Bronchial epithelial cell (primary cell): ENCODE measurements at regions not wholly inside any gene's neighbourhood (a gene's known extent, or its start where the extent isn't known, plus 50 kb on each side); places are given as distances from the start of the nearest gene placed in this dataset.

Experiments used
- DNase-seq: peaks from one replicate; pipeline ENCODE4 v3.0.0-alpha.2; 2010; ENCODE audit warnings: low read depth
- FAIRE-seq: peaks from 2 replicates; lab custom pipeline; 2011; peaks lifted over from hg19 to GRCh38; lab: Jason Lieb, UNC
- H3K27me3 ChIP-seq: 2 replicates; pipeline ENCODE4 v1.5.1; 2011; ENCODE audit warnings: low read length; ENCODE audit not compliant: control insufficient read depth, insufficient read depth
- H3K36me3 ChIP-seq: 2 replicates; pipeline ENCODE4 v1.5.1; 2011; ENCODE audit warnings: low read length; ENCODE audit not compliant: control insufficient read depth, insufficient read depth
- H3K4me3 ChIP-seq: 2 replicates; pipeline ENCODE4 v1.5.1; 2011; ENCODE audit warnings: mild to moderate bottlenecking, low read depth, low read length, control low read depth
- CTCF ChIP-seq: IDR thresholded peaks from 2 replicates; pipeline ENCODE4 v1.5.1; 2011; ENCODE audit warnings: mild to moderate bottlenecking, moderate library complexity, low read length, control low read depth, inconsistent platforms; ENCODE audit not compliant: insufficient read depth, severe bottlenecking

- no peak for TF ChIP-seq CTCF
- H3K36me3 ChIP-seq: no peaks in the 10 kb centered on the region
- no peak for FAIRE-seq
- no peak for DNase-seq
- H3K27me3 ChIP-seq: no peaks in the 10 kb centered on the region
- H3K4me3 ChIP-seq: no peak overlapping the region
Measured at GRCh38 chr1:164347980-164348379, 211.0 kb upstream of the PBX1 start.

- Histone ChIP-seq H3K36me3 (no peaks in the 10 kb centered on the region), H3K4me3 (no peak overlapping the region), H3K27me3 (no peaks in the 10 kb centered on the region)
- DNase-seq: no peak
- FAIRE-seq: no peak
- no peak for TF ChIP-seq CTCF
Measured at GRCh38 chr1:164356511-164356910, 202.5 kb upstream of the PBX1 start.

- no peak for TF ChIP-seq CTCF
- DNase-seq (no peak), FAIRE-seq (no peak)
- no peaks in the 10 kb centered on the region for H3K27me3 ChIP-seq
- H3K4me3 ChIP-seq: no peak overlapping the region
- no peaks in the 10 kb centered on the region for H3K36me3 ChIP-seq
Measured at GRCh38 chr1:164360265-164360664, 198.7 kb upstream of the PBX1 start.

GRCh38 chr1:164361927-164362326, 197.1 kb upstream of the PBX1 start:
- no peak overlapping the region for H3K4me3 ChIP-seq
- TF ChIP-seq CTCF: no peak
- H3K36me3 ChIP-seq: no peaks in the 10 kb centered on the region
- FAIRE-seq (no peak), DNase-seq (no peak)
- no peaks in the 10 kb centered on the region for H3K27me3 ChIP-seq

GRCh38 chr1:164363980-164364379, 195.0 kb upstream of the PBX1 start:
- DNase-seq (no peak), FAIRE-seq (no peak)
- no peaks in the 10 kb centered on the region for H3K36me3 ChIP-seq
- no peaks in the 10 kb centered on the region for H3K27me3 ChIP-seq
- H3K4me3 ChIP-seq: no peak overlapping the region
- TF ChIP-seq CTCF: no peak

GRCh38 chr1:164366014-164366413, 193.0 kb upstream of the PBX1 start:
- no peak for TF ChIP-seq CTCF
- no peaks in the 10 kb centered on the region for H3K27me3 ChIP-seq
- no peak overlapping the region for H3K4me3 ChIP-seq
- DNase-seq (no peak), FAIRE-seq (no peak)
- no peaks in the 10 kb centered on the region for H3K36me3 ChIP-seq
